ENCODE measurements at regions not wholly inside any gene's neighbourhood (a gene's known extent, or its start where the extent isn't known, plus 50 kb on each side); places are given as distances from the start of the nearest gene placed in this dataset.

- in situ Hi-C loops (cut with MboI; ENCODE audit: low pct_unique_long_range_greater_than_20kb, low sequenced_read_pairs) = no loop called here
- DNase-seq = no peak
These were observed 691.0 kb downstream of the ZEB2 start for GRCh38 chr2:143828763-143829537.

GRCh38 chr2:143824791-143825190 is 695.1 kb downstream of the ZEB2 start:
- in situ Hi-C loops (cut with MboI; ENCODE audit: low pct_unique_long_range_greater_than_20kb, low sequenced_read_pairs) = no loop called here
- DNase-seq = no peak

GRCh38 chr2:143823876-143824275 is 694.7 kb downstream of the ARHGAP15 start:
- in situ Hi-C loops (cut with MboI; ENCODE audit: low pct_unique_long_range_greater_than_20kb, low sequenced_read_pairs) = no loop called here
- DNase-seq = no peak

GRCh38 chr2:143823296-143823695 is 694.1 kb downstream of the ARHGAP15 start:
- in situ Hi-C loops (cut with MboI; ENCODE audit: low pct_unique_long_range_greater_than_20kb, low sequenced_read_pairs) = no loop called here

GRCh38 chr2:143822736-143823135 is 693.5 kb downstream of the ARHGAP15 start:
- no peak for DNase-seq
- in situ Hi-C loops (cut with MboI; ENCODE audit: low pct_unique_long_range_greater_than_20kb, low sequenced_read_pairs) = no loop called here

More at GRCh38 chr2:143823296-143823695, 694.1 kb downstream of the ARHGAP15 start:
- no peak for DNase-seq

- in situ Hi-C loops (cut with MboI; ENCODE audit: low pct_unique_long_range_greater_than_20kb, low sequenced_read_pairs) = no loop called here
- DNase-seq = no peak
These were observed 690.5 kb downstream of the ARHGAP15 start for GRCh38 chr2:143819764-143820163.

GRCh38 chr2:143819190-143819735 is 690.0 kb downstream of the ARHGAP15 start:
- in situ Hi-C loops (cut with MboI; ENCODE audit: low pct_unique_long_range_greater_than_20kb, low sequenced_read_pairs) = no loop called here
- peak; percentile 49 for DNase-seq

All from KBM-7 (cell line).